AG04449 (cell line): ENCODE measurements at regions not wholly inside any gene's neighbourhood (a gene's known extent, or its start where the extent isn't known, plus 50 kb on each side); places are given as distances from the start of the nearest gene placed in this dataset.

Experiments
- CTCF ChIA-PET: fragments of 350-600 bp; formaldehyde crosslinking; extraction: SDS; loops from one replicate; lab custom pipeline; 2021; ENCODE audit warnings: antibody characterized with exemption; lab: Yijun Ruan, JAX
- POLR2A ChIA-PET: fragments of 400-600, 350-600 bp; formaldehyde crosslinking; extraction: SDS; loops from one replicate; lab custom pipeline; 2020; ENCODE audit warnings: antibody characterized with exemption, inconsistent platforms; lab: Yijun Ruan, JAX
- DNase-seq: peaks from one replicate; pipeline ENCODE4 v3.0.0-alpha.2; 2010; ENCODE audit warnings: low read depth, low spot score
- H3K4me3 ChIP-seq: 2 replicates; pipeline ENCODE4 v1.5.1; 2011; ENCODE audit warnings: low read depth, mild to moderate bottlenecking, control low read depth, low read length
- CTCF ChIP-seq: IDR thresholded peaks from one replicate; pipeline ENCODE4 v1.5.1; 2011; ENCODE audit warnings: mild to moderate bottlenecking, moderate library complexity, low read length, control low read depth, inconsistent platforms; ENCODE audit not compliant: insufficient read depth; ENCODE audit errors: missing control alignments

- ChIA-PET POLR2A (no interaction called here), CTCF (no interaction called here)
- no peak for TF ChIP-seq CTCF
- H3K4me3 ChIP-seq: no peak overlapping the region
- no peak for DNase-seq
These were observed 296.9 kb downstream of the FAM170A start for GRCh38 chr5:119926301-119926700.

- CTCF ChIA-PET: no interaction called here
- DNase-seq: no peak
- POLR2A ChIA-PET: no interaction called here
These were observed 299.6 kb downstream of the FAM170A start for GRCh38 chr5:119928974-119929373.

GRCh38 chr5:119930490-119930889, 301.1 kb downstream of the FAM170A start:
- DNase-seq: no peak
- no peak overlapping the region for H3K4me3 ChIP-seq
- ChIA-PET CTCF (no interaction called here), POLR2A (no interaction called here)
- TF ChIP-seq CTCF: no peak

More at GRCh38 chr5:119928974-119929373, 299.6 kb downstream of the FAM170A start:
- H3K4me3 ChIP-seq: no peak overlapping the region
- TF ChIP-seq CTCF: no peak

- TF ChIP-seq CTCF: no peak
- POLR2A ChIA-PET: no interaction called here
- no peak overlapping the region for H3K4me3 ChIP-seq
- peak; percentile 1 for DNase-seq
- CTCF ChIA-PET: interaction anchor here (1.1 to 1.9 kb wide), 4 partner anchors 511 to 874 kb away, joined by 3 to 7 read pairs (median 6); no protein-coding TSS in a partner anchor
These were observed 313.8 kb downstream of the FAM170A start for GRCh38 chr5:119943148-119943547.

GRCh38 chr5:119945691-119946090, 316.3 kb downstream of the FAM170A start:
- POLR2A ChIA-PET: no interaction called here
- TF ChIP-seq CTCF: no peak
- no peak for DNase-seq
- CTCF ChIA-PET: interaction anchor here (1.5 kb wide), 1 partner anchor 857 kb away, joined by 3 read pairs; no protein-coding TSS in a partner anchor
- H3K4me3 ChIP-seq: no peak overlapping the region

GRCh38 chr5:119948162-119948561, 318.8 kb downstream of the FAM170A start:
- no peak overlapping the region for H3K4me3 ChIP-seq
- TF ChIP-seq CTCF: no peak
- DNase-seq: no peak
- CTCF ChIA-PET: no interaction called here
- POLR2A ChIA-PET: no interaction called here
